Stimulated activated CD4-positive, alpha-beta T cell treated with anti-CD3 and anti-CD28 coated beads, TNF-alpha, amount 100 ng/mL, for 4 hours (primary cell): ENCODE measurements at regions not wholly inside any gene's neighbourhood (a gene's known extent, or its start where the extent isn't known, plus 50 kb on each side); places are given as distances from the start of the nearest gene placed in this dataset.

ENCODE experiments used
- DNase-seq, 3 experiments: peaks; one replicate each; pipeline ENCODE4 v3.0.0-alpha.2; 2020; ENCODE audit warnings: low read depth in 3 of 3

DNA sequence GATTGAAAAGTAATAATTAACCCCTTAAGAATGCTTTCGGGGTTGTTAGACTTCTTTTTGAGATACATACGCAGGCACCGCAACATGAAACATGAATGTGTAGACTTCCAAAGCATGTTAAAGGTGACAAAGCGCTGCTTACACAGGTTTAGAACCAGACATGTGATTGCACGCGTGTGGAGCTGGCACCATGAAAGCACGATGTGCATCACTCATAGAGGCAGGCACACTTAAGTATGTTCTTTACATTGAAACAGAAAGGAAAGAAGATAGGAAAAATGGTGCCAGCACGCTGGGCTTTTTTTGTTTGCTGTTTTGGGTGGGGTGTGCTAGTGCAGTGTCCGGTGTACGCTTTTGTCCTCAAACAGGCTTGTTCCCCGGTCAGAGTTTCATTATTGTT is 83.6 kb upstream of the PPARA start:
- no peak for DNase-seq

DNA sequence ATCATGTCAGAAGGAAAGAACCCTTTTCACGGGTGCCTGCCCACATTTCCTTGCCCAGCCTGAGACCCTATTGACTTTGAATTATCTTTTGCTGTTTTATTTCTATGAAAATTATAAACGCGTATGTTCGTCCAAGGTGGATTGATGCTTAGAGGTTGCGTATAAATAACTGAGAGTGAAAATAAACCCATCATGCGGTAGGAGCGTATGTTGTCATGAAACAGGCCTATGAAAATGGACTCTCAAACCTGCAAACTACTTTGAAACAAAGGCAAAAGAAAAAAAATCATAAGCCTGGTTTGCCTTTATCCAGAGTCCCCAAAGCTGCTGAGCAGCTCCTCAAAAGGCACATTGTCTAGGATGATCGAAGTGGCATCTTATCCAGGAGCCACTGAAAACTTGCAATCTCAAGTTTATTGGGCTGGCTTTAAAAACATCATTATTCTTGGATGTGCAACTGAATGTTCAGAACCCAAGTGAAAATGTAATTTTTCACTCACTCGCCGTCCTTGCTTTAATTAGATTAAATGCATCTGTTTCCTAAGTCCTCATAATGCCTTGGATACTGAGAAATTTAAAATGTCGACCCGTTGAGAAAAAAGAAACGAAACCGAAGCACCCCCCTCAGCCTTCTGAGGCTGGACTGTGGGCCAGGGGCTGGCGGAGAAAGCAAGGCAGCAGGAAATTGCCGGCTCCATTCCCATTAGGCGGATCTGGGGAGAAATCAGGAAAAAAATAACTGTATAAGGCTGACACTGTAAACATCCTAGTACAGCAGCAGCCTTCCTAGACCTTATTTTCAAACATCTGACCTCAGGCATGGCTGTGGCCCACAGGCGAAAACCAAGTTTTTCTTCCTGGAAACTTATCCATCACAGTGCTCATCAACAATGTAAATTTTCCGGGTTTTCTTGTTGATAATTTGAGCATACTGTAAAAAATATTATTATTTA is 82.9 kb upstream of the PPARA start:
- DNase-seq = no peak

DNA sequence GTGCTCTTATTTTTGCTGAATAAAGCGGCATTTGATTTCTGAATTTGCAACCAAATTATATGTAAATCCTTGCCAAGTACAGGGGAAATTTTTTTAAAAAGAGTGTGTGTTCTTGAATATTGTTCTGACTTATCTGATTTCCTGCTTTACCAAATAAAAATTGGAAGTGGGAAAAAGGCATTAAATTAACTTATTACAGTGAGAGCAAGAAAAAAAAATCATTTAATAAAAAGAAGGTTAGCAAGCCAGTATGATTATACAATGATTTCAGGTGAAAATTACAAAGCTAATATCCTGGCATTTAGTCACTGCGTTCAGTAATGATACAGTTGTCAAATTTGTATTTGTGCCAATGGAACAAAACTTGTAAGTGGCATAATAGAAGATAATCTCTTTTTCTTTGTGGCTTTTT is 82.1 kb upstream of the PPARA start:
- DNase-seq = no peak

DNA sequence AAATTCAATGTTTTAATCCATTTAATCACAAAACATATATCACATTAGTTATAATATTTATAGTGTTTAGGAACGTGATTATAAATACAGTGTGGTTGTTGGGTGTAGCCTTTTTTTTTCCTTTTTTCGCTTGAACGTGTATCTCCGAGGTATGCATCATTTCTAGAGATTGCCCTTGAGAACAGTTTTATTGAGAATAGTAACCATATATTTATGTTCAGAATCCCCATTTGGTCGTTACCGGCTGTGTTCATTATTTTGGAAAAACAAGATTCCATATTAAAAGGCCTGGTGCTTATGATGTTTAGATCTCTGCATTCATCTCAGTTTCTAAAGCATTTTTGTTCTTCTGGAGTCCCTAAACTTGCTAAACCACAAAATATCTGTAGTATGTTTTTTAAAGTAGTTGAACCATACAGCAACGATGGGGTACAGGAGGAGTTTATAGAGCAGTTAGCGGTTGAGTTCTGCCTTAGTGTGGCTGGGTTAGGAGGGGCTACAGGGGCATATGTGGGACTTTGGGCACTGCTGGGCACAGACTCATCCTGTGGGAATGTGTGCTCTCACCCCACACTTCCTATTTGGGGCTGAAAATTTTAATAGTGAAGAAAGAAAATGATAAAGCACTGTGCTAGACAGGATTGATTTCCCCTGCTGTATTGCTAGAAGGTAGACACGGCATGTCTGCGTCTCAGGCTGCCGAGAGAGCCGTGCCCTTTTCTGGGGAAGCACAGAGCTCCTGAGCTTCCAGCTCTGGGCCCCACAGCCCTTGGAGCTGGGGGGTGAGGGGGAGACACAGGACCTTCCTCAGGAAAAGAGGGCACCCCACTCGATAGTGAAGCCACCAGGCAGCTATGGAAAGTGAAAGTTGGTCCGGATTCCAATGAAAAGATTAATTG is 81.5 kb upstream of the PPARA start:
- DNase-seq = no peak

DNA sequence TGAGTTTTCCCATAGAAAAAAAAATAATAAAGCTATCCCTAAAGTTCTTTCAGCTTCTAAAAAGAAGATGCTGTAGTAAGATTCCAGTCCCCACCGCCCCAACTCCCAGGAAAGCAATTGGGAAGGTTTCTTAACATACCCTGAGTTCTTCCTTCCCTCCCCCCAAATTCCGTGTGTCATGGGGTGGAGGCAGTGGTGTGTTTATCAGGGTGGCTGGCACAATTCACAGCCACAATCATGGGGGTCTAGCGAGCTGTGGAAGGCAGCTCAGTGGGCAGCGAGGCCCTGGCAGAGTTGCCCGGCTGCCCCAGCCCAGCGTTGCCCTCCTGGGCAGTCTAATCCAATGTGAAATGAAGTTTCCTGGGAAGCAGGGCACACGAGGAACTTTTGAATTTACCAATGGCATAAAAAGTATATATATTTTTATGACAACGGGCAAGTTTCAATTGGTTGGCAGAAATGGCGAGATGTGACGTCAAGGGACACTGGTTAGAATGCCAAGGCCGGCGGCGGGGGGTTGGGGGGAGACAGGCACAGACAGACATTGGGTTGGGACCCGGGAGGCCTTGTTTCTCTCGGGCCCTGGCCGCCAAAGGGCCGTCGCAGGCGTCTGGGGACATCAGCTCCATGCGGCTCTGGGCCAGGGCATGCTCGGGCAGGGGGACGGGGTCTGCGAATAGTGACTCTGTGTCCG is 80.7 kb upstream of the PPARA start:
- peak in 1 of 3 experiments; percentile 16 for DNase-seq

DNA sequence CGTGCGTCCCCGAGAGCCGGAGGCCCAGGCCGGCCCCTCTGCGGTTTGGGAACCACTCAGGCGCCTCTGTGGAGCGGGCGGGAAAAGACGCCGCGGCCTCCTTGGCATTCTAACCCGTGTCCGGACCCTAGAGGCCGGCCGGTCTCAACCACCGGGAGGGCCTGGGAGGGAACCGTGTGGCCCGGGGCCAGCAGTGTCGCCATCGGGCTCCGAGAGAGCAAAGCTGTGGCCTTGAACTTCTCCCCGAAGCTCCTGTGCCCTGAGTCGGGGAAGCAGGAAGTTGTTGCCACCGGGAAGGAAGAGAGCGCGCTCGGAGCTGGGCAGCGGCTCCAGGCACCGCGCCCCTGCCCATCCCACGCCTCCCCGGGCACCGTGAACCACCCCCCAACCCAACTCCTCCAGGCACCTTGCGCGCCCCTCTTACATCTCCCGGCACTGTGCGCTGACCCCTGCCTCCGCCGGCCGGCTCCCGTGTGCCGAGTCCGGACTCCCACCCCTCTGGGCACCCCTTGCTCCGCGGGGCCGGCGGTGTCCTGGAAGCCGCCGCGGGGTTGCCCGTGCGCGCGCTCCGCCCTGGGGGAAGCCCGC is 80.0 kb upstream of the PPARA start:
- DNase-seq = no peak

DNA sequence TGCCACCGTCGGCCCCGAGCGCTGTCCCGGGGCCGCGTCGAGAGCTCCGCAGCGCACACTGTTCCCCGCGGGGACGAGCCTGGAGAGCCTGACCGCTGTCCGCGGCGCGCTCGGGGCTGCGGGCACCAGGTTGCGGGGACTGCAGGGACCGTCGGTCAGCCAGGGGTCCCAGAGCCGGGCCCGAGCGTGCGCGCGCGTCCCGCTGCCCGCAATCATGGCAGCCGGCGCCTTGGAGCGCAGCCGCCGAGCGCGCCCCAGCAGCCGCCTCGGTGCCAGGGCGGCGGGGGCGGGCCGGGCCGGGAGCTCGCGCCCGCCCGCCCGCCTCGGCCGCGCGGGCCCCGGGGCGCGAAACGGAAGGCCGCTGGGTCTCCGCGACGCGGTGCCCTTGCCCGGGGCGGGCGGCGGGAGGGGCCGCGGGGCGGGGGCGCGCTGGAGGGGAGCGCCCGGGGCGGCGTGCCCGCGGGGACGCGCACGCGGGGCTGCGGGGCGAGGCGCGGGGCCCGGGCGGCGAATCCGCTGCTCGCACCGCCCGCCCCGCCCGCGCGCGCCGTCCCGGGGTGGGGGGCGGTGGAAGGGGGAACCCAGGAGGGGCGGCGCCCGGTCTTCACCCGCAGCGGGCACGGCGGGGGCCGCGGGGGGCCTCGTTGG is 79.4 kb upstream of the PPARA start:
- DNase-seq = peak in 2 of 3 experiments; percentile 42 to 56

DNA sequence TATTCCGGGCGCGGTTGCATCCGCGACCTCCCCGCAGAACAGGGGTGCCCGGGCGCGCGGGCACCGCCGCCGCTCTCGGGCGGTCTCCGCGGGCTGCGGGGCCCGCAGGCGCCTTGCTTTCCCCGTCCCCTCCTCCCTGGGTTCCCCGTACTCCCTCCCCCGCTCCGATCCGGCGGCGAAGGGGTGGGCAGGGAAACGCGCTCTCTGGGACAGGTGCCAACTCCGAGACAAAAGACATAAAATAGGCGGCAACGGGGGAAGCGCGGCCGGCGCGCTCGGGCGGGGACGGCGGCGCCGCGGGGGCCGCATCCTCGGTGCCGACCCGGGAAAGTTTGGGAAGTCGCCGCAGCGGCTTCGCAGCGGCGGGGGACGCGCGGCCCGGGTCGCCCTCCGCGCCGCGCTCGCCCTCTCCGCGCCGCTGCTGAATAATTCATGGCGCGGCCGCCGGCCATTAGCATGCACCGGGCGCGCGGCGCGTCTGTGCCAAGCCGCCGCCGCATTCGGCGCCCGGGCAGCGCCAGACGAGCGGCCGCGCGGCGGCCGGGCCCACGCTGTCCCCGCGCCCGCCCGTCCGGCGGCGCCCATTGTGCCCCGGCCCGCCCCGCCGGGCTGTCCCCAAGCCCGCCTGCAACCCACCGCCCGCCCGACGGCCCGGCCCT is 78.7 kb upstream of the PPARA start:
- DNase-seq = peak; percentile 47 to 60 (median 56)

DNA sequence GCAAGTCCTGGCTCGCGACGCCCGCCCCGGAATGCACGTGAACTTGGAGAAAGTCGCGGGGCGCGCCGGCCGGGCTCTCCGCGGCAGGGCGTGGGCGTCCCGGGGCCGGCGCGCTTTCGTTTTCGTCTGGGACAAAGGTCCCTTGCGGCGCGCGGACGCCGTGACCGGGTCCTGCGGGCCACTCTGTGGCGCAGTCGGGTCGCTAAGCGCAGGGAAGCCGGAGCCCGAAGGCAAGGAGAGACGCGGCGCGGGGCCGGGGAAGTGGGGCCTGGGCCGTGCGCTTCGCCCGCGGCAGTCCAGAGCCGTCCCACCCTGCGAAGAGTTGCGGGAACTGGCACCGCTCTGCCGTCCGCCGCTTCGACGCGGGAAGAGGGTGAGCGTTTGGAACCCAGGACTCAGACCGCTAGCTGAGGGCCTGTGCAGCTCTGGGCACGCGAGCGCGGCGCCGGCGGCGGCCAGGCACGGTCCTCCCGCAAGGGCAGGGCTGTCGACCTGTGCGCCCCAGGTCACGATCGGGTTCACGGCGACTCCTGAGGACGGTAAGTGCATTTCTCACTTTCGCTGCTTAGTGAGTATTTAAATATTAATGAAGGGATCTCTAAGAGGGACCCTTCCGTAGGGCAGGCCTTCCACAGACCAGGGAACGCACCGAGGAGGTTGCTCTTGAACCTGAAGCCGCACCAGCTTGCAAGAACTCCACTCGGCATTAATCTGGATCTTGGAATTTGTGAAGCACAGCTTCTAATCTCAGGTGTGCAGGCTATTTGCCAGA is 78.0 kb upstream of the PPARA start:
- peak in 1 of 3 experiments; percentile 49 for DNase-seq

DNA sequence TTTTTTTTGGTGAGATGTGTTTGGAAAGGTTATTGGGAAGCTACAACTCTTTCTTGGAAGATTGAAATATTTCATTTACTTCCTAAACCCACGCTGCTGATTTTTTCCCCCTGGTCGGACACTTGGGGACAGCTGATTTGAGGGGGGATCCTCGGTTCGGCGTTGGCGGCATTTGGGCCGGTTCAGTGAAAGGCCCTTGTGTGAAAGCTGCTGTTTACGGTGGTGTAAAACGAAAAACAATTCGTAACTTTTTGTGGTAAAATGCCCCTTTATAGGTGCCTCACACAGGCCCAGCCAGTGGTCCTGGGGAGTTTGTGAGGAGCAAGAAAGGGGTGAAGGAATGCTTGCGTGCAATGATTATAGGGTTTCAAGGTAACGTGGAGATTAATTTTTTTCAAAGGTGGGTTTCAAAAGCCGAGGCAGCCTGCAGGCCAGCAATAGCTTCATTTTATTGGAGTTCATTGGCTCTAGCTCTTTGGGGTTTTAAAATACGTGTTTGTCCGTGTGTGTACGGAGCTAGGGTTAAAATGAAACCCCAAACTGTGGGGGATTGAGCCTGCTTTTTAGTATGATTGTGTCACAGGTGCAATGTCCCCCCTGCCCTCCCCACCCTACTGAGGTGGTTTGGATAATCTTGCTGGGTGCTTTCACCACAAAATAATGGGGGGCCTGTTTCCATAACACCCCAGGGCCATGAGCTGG is 77.2 kb upstream of the PPARA start:
- no peak for DNase-seq

DNA sequence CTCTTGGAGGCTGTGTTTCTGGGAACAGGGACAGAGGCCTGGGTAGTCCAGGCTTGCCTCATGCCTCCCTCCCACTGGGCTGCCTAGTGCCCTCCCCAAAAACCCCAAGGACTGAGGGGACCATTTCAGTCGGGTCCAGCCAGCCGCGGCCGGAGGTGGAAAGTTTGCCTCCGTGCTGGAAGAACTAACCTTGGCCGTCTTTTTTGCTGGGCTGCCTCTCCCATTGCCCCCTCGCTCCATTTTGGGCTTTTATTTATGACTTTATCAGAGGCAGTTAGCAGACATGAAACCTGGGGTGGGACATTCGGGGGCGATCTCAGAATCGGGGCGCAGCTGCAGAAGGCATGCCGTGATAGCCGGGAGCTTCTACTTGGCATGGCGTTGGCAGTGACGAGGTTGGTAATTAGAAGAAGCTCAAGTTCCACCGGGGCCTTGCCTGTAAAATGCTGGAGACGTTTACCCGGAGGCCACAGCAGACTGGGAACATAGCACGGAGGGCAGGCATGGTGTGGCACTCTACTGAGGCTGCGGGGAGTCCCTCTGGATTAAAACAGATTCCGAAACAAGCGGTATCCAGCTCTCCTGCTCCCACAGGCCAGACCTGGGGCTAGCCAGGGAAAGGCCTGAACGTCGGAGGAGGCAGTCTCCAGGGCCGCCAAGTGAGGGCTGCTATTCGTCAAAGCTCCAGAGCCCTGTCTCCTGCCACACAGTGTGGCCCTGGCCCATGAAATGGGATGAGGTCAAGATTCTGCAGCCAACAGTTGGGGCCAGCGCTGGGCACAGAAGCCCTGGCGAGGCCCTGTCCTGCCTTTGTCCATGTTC is 76.4 kb upstream of the PPARA start:
- no peak for DNase-seq

DNA sequence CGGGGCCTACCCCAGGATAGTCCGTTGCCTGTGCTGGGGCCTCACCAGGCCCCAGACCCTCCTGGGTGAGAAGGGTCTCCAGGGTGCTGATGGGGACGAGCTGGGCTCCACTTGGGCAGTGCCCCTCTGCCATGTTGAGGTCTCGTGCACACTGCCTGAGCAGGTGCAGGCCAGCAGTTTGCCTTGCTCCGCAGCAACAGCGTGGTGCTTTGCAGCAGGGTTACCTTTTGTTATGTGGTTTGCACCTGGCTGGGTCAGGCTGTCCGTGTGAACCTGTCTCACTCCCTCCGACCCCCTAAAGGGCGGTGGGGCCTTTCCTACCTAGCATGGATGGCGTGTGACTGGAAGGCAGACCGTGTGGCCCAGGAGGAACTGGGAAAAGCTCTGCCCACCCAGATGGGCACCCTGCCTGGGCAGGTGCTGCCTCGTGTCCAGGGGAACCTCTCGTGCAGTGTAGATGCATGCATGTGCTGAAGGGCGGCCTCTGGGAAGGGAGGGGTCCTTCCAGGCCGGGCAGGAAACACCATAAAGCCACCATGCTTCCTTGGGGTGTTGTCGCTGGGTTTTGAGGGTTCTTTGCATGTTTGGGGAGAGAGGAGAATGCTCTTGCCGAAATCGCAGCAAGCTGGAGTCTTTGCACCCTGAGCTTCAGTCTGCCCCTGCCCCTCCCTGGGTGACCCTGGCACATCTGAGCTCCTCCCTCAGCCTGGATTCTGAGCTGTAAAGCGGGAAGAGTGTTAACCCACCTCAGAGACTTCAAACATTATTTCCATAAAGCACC is 75.4 kb upstream of the PPARA start:
- no peak for DNase-seq

DNA sequence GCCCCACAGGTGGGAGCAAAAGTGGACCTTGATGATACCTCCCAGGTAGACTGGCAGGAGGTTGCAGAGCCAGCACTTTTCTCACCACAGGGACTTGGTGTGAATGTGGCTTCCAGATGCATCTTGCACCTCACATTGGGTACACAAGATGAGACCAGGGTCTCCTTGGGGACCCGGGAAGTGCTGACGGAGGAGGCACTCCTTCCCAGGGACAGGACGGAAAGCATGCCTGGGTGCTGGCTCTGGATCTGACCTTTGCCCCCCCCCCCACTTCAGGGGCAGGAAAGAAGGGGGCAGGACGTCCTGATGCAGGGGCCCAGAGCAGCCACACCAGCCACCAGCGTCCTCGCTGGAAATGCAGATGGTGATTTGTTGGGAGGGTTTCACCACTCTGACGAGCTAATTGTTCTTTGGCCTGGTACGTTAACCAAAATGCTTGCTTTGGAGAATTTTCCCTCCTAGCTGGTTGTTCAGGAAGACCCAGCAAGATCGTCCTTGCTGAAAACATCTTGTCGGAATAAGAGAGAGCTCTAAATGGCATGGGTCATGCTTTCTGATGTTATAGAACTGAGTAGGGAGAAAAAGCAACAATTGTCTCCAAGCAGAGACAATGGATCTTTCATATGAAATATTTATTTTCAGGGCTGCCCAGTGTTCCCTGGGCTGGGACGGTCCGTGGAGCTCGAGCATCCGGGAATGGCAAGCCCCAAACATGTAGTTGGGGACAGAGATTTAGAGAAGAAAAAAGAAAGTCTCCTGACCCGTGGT is 74.4 kb upstream of the PPARA start:
- DNase-seq = no peak

DNA sequence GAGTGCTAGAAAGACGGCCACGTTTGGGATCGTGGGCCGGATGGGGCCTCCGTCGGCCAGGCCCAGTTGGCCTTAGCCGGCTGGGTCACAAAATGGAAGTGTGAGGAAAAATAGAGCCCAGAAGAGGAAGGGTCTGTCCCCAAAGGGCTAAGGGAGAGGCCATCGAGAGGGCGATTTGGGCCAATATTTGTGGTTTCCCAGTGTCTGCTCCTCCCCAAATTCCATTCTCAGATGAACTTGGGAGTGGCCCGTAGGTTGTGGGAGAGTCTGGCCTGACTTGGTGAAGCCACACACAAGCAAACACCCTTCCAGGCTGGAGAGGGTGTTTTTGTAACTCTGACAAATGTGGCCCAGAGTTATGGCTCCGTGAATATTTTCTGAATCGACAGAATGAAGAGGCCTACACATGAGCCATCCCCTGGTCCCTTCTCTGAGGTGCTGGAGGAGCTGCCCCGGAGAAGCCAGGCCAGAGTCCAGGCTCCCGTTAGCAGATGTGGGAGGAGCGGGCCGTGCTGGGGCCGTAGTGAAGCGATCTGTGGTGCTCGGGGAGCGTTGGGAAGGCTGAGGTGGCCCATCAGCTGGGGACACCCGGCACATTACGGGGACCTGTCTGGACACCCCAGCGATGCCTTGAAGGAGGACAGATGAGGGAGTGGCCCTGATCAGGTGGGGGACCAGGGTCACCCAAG is 73.5 kb upstream of the PPARA start:
- no peak for DNase-seq

DNA sequence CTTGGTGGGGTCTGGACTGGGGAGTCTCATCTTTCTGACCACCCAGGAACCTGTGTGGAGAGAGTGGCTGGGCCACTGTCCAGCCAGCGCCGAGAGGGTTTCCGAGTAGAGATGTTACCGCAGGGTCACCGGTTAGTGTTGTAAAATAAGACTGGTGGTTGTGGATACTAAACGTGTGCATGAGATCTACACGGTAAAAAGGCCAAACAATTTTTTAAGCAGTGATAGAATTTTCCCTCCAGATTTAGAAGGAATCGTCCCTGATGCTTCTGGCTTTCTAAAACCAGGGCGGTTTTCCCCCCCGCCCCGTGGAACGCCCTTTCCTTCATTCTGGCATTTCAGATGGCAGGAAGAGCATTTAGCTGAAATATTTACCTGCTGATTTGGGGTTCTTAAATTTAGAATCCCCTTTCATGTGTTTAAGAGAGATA is 72.6 kb upstream of the PPARA start:
- DNase-seq = no peak
